ENCODE measurements at regions not wholly inside any gene's neighbourhood (a gene's known extent, or its start where the extent isn't known, plus 50 kb on each side); places are given as distances from the start of the nearest gene placed in this dataset.
A peak's percentile ranks its signal among the peaks of the same experiment; 100 is the strongest.

DNA sequence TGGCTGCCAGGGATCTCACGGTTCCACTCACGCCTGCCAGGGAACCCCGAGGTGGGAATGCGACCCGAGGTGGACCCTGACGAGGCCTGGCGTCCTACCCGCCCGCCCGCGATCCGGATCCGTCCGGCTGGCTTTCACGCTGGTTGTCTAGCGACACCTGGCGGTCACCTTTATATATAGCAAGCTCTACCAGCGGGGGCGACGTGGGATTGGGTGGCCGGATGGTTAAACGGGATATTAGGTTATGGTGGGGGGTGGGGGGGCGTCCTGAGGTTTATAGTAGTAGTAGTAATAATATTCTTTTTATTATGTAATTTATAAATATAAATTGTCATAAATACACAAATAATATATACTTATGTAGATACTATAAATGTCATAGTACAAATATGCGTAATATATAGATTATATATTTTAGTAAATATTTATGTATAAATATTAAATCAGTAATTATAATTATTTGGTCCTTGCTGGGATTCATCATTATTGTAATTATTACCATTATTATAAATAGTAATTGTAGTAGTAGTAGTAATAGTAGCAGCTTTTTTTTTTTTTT, 136.9 kb downstream of the KCNJ12 start (continued):
- TF ChIP-seq ASH1L (IDR thresholded peaks at IDR 0.05; ENCODE audit: borderline replicate concordance, low read depth, partially characterized antibody) (no peak), MED1 (CRISPR knock-in tag; IDR thresholded peaks at IDR 0.05; ENCODE audit: borderline replicate concordance) (no peak), CHD1 (IDR thresholded peaks at IDR 0.05; ENCODE audit: low read length) (no peak), NUFIP1 (IDR thresholded peaks at IDR 0.05; ENCODE audit: partially characterized antibody) (no peak), SIX5 (IDR thresholded peaks at IDR 0.05; ENCODE audit: borderline replicate concordance in 1 of 2, insufficient read depth in 1 of 2, low read depth in 1 of 2, low read length in 2 of 2) (no peak), JUN (IDR thresholded peaks at IDR 0.05; ENCODE audit: borderline replicate concordance, low read depth, low read length) (no peak), JUN (CRISPR knock-in tag; IDR thresholded peaks at IDR 0.05; ENCODE audit: borderline replicate concordance) (no peak), YBX1 (IDR thresholded peaks at IDR 0.05) (no peak), CHD2 (IDR thresholded peaks at IDR 0.05; ENCODE audit: low read depth, low read length) (no peak)
- TF ChIP-seq, protein P1, sequence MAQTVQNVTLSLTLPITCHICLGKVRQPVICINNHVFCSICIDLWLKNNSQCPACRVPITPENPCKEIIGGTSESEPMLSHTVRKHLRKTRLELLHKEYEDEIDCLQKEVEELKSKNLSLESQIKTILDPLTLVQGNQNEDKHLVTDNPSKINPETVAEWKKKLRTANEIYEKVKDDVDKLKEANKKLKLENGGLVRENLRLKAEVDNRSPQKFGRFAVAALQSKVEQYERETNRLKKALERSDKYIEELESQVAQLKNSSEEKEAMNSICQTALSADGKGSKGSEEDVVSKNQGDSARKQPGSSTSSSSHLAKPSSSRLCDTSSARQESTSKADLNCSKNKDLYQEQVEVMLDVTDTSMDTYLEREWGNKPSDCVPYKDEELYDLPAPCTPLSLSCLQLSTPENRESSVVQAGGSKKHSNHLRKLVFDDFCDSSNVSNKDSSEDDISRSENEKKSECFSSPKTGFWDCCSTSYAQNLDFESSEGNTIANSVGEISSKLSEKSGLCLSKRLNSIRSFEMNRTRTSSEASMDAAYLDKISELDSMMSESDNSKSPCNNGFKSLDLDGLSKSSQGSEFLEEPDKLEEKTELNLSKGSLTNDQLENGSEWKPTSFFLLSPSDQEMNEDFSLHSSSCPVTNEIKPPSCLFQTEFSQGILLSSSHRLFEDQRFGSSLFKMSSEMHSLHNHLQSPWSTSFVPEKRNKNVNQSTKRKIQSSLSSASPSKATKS (CRISPR knock-in tag; IDR thresholded peaks at IDR 0.05) = no peak
- TF ChIP-seq, protein P2, sequence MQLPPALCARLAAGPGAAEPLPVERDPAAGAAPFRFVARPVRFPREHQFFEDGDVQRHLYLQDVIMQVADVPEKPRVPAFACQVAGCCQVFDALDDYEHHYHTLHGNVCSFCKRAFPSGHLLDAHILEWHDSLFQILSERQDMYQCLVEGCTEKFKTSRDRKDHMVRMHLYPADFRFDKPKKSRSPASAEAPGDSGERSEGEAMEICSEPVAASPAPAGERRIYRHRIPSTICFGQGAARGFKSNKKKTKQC (CRISPR knock-in tag; IDR thresholded peaks at IDR 0.05) = no peak
- TF ChIP-seq, protein P3, sequence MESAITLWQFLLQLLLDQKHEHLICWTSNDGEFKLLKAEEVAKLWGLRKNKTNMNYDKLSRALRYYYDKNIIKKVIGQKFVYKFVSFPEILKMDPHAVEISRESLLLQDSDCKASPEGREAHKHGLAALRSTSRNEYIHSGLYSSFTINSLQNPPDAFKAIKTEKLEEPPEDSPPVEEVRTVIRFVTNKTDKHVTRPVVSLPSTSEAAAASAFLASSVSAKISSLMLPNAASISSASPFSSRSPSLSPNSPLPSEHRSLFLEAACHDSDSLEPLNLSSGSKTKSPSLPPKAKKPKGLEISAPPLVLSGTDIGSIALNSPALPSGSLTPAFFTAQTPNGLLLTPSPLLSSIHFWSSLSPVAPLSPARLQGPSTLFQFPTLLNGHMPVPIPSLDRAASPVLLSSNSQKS (CRISPR knock-in tag; IDR thresholded peaks at IDR 0.05) = no peak
- TF ChIP-seq, protein P4, sequence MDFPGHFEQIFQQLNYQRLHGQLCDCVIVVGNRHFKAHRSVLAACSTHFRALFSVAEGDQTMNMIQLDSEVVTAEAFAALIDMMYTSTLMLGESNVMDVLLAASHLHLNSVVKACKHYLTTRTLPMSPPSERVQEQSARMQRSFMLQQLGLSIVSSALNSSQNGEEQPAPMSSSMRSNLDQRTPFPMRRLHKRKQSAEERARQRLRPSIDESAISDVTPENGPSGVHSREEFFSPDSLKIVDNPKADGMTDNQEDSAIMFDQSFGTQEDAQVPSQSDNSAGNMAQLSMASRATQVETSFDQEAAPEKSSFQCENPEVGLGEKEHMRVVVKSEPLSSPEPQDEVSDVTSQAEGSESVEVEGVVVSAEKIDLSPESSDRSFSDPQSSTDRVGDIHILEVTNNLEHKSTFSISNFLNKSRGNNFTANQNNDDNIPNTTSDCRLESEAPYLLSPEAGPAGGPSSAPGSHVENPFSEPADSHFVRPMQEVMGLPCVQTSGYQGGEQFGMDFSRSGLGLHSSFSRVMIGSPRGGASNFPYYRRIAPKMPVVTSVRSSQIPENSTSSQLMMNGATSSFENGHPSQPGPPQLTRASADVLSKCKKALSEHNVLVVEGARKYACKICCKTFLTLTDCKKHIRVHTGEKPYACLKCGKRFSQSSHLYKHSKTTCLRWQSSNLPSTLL (IDR thresholded peaks at IDR 0.05) = no peak
- TF ChIP-seq, protein P5, sequence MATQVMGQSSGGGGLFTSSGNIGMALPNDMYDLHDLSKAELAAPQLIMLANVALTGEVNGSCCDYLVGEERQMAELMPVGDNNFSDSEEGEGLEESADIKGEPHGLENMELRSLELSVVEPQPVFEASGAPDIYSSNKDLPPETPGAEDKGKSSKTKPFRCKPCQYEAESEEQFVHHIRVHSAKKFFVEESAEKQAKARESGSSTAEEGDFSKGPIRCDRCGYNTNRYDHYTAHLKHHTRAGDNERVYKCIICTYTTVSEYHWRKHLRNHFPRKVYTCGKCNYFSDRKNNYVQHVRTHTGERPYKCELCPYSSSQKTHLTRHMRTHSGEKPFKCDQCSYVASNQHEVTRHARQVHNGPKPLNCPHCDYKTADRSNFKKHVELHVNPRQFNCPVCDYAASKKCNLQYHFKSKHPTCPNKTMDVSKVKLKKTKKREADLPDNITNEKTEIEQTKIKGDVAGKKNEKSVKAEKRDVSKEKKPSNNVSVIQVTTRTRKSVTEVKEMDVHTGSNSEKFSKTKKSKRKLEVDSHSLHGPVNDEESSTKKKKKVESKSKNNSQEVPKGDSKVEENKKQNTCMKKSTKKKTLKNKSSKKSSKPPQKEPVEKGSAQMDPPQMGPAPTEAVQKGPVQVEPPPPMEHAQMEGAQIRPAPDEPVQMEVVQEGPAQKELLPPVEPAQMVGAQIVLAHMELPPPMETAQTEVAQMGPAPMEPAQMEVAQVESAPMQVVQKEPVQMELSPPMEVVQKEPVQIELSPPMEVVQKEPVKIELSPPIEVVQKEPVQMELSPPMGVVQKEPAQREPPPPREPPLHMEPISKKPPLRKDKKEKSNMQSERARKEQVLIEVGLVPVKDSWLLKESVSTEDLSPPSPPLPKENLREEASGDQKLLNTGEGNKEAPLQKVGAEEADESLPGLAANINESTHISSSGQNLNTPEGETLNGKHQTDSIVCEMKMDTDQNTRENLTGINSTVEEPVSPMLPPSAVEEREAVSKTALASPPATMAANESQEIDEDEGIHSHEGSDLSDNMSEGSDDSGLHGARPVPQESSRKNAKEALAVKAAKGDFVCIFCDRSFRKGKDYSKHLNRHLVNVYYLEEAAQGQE (IDR thresholded peaks at IDR 0.05; ENCODE audit: borderline replicate concordance) = peak; percentile 85
- TF ChIP-seq, protein P5 (CRISPR knock-in tag; IDR thresholded peaks at IDR 0.05; ENCODE audit: low read depth) = no peak
